NAMALWA (cell line): ENCODE measurements at regions not wholly inside any gene's neighbourhood (a gene's known extent, or its start where the extent isn't known, plus 50 kb on each side); places are given as distances from the start of the nearest gene placed in this dataset.

ENCODE experiments used
- DNase-seq: peaks from one replicate; pipeline ENCODE4 v3.0.0-alpha.2; 2015; ENCODE audit warnings: low spot score

DNA sequence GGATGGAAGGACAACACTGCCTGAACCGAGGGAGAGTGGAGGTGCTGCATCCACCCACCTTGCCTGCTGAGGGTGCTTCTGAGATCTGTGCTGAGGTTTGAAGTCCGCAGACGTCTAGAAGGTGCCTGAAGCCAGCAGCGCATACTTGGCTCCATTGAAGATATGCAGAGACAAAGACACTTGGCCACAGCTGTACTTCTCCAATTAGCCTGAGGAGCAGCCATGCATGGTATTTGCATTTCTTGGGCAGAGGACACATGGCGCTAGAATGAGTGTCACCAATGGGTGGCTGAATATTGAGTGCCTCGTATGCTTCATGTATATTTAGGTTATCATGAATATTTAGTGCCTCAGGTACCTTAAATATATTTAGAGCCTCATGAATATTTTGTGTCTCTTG lies 128.7 kb upstream of the ATP6AP2 start:
- peak; percentile 14 for DNase-seq

DNA sequence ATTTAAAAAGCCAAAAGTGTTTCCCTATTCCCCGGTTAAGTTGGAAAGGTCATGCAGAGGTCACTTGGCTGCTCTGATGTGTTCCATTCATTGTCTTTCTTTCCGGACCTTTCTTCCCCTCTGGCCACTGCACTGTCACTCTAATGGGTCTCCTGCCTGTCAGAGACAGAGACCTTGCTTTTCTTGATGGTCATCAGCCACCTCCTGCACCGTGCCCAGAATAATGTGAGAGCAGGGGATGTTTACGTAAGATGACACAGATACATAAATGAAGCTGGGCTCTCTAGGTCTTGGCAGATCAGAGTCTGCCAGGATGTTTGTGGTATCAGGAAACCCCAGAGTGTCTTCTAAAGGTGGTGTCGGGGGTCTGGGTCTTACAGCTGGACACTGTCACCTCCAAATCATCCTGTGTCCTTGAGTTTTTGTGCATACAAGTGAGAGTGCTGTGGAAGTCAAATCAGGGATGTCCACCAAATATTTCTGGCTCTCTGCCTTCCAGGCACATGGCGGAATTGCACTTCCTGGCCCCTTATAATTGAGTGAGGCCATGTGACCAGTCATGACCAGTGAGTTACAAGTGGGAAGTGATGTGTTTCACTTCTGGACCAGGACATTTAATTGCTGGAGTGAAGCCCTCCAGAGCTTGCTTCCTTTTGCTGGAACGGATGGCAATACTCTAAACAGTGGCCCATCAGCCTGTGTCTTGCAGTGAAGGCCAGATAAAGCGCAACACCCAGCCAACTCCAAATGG lies 130.6 kb upstream of the ATP6AP2 start:
- DNase-seq = no peak

DNA sequence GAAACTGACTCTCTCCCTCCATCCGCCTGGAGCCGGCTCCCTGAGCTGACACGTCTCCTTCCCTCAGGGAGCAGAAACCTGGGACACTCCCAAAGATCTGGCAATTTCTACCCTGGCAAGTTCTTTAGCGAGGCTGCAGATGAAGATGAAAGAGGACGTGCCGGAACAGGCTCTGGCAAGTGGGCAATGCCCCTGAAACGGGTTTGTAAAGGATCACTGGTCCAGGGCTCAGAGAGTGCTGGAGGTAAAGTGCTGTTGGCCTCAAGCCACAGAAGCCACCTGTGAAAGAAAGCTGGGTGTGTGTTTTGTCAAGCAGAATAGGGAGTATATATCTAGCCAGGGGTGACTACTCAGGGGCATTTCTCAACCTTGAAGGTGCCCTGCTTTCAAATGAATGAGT lies 131.4 kb upstream of the ATP6AP2 start:
- no peak for DNase-seq

DNA sequence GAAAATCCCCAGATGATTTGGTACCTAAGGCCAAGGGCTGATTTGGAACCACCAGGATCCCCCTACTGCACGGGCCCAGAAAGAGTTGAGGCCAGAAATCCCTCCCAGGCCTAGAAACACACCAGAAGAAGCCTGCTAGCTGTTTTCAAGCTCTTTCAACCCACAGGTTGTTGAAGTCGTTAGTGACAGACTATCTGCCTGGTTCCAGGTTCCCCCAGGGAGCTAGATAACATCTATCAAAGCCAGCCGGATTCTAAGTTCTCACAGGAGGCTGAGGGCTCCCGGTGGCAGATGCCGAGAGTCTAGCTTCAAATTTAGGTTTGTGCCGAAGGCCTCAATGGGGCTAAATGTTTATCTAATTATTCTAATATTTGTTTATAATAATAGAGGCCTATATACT lies 132.0 kb upstream of the ATP6AP2 start:
- no peak for DNase-seq

DNA sequence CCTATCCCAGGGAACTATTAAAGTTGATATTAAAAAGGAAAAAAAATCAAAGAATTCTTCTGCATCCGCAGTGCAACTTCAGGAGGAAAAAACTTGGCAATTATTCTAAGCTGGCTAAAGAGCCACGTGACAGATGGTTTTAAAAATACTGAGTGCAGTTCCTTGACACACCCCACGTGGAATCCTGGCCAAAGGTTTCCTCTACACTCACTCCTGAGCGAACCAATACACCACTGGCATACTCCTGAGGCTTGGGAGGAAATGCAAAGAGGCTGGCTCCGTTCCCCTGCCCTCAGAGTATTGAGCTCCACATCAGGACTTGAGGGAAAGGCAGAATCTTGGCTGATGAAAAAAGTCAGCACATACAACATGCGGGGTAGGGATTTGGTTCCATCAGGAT lies 133.8 kb upstream of the ATP6AP2 start:
- DNase-seq = no peak

DNA sequence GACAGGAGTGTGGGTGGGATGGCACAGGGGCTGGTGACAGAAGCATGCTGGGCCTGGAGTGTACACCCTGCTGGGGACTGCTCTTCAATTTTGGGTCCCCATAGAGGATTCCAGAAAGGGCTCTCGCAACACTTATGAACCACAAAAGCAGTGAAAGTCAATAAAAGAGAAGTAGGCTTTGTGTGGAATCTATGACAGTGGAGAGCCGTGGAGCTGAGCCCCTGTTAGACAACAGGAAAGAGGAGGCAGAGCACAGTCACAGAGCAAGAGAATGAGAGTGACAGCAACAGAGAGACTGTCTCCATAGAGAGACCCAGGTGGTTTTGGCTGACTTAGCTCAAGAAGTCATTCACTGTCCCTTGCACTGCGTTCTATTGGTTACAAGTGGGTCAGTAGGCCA lies 135.1 kb upstream of the ATP6AP2 start:
- no peak for DNase-seq

DNA sequence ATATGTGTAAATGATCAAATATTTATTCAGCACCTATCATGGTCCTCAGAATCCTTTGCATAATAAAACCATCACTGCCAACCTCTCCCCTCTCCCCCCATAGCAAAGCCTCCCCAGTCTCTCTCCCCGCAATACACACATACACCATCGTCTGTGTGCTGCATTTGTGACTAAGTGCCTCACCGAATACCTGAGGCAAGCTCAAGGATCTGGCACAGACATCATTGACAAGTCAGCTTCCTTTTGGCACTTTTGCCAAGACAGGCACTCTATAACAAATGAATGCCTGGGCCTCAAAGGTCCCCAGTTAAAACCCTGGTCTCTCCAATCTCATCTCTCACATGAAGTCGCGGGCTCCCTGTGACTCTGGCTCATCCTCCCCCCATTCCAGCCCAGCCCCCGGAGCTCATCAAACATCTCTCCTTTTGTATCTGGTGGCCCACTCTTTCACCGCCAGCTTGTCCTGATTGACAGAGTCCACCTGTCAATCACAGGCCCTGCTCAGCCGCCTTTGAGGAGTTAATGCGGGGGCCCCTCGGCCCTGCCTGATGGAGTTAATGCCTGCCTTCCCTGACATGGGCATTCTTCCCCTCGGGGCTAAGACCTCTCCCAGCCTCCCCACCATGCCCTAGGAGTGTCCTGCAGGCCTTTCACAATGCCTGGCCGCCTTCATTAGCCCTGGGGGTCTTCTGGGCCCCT lies 135.8 kb upstream of the ATP6AP2 start:
- no peak for DNase-seq

DNA sequence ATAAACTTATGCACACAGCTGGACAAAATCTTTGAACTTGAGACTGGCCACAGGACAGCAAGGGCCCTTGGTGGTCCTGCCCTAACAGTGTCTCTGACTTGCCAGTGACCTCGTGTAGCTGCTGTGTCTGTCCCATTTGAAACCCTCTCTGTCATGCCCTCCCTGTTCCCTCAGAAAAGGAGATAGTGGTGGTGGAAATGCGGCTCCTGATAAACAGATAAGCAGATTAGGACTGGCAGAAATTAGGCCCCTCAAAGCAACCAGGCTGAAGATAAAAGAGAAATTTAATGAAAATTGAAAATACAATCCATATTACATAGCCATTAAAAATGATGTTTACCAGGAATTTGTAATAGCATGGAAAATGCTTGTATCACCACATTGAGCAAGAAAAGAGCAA lies 136.6 kb upstream of the ATP6AP2 start:
- no peak for DNase-seq

DNA sequence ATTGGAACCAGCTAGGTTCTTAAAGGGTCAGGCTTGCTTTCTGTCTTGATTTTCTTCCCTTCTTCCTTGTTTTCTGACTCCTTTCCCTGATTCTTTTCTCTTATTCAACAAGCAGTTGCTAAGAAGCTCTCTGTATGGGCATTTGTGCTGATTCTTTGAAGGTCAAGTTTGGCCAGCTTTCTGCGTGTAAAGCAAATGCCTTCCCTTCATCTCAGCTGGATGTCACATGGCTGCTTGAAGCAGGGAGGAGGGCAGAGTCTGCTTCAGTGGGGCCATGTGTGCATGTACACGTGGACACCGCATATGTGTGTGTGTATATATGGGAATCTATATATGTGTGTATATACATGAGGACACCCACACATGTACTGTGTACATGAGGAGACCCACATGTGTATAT lies 139.9 kb upstream of the ATP6AP2 start:
- DNase-seq = no peak

DNA sequence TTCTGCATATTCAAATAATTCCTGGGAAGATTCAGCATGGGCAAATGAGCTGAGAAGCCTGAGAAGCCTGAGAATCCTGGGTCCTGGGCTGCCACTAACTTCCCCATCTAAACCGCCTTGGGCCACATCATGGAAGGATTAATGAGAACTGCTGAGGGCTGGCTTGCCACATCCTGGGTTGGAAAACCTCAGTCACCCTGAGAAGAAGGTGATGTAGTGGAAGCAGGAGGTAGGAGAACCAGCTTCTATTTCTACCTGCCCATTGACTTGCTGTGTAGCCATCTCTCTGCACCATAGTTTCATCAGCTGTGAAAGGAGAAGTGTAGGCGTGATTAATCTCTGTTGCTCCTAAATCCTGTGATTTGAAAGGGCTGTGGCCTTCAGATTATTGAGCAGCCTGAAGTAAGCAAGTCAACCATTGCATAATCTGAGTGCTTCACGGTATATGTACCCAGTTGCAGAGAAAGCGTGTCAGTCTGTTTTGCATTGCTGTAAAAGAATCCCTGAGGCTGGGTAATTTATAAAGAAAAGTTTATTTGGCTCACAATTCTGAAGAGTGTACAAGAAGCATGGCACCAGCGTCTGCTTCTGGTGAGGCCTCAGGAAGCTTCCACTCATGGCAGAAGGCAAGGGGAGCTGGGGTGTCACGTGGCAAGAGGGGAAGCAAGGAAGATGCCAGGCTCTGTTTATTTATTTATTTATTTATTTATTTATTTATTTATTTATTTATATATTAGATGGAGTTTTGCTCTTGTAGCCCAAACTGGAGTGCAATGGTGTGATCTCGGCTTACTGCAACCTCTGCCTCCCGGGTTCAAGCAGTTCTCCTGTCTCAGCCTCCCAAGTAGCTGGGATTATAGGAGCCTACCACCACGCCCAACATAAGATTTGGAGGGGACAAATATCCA lies 140.9 kb upstream of the ATP6AP2 start:
- DNase-seq = no peak

DNA sequence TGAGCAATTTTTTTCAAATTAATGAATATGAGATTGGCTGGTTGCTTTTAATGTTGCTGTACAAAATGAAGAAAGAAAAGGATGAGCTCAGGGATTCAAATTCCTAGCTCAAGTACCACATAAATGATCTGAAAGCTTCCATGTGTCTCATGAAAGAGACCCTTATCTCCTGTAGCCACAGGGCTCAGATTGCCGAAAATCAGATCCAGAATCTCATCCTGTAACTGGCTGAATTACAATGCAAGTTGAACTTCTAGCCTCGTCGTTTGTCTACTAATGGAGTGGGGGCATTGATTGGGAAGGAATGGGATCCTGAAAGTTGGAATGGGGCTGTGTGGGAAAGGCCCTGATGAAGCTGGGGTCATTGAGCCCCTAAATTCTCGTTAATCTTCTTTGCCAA lies 143.4 kb upstream of the ATP6AP2 start:
- DNase-seq = no peak

DNA sequence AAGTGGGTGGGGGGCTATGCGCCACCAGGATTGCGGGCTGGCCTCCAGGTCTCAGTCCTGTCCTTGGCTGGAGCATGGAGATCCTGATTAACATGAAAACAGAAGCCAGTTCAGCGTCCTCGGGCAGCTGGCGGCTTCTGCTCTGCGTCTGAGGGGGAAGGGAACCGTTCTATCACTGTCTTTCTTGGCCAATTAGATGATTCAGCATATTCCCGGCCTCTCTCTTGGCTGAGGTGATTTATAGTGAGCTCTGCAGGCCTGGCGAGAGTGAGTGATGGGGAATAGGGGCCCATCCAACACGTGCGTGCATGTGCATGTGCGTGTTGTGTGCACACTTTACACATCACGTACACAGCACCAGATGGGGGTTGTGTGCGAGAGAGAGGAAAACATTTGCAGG lies 145.8 kb upstream of the ATP6AP2 start:
- no peak for DNase-seq

DNA sequence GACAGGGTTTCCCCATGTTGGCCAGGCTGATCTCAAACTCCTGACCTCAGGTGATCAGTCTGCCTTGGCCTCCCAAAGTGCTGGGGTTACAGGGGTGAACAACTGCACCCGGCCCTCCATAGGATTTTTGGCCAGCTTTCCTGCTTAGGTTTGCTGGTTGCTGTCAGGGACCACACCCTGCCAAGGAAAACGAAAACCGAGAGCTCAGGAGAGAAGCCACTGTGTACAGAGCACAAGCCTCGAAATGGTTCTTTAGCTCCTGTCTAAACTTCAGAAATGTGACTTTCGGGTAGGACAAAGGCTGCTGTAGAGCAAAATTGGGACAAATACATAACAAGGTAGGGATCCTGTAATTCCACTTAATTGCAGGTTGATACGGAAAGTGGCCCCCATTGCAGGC lies 146.3 kb upstream of the ATP6AP2 start:
- no peak for DNase-seq

DNA sequence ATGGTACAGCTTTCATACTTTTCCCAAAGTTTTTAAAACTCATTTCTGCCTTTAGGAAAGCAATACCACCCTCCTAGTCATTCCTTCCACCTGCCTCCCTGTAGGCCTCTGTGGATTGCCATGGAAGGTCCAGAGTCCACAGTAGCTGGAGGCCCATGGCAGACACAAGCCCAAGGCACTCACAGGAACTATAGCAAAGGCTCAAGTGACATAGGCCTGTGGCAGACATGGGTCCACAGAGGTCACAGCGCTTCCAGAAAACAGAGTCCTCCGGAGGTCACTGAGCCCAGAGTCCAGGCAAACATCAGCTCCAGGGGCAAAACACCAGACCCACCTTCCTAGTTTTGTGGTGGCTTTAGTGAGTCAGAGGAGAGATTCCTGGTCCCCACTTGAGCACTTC lies 147.6 kb upstream of the ATP6AP2 start:
- DNase-seq = no peak

DNA sequence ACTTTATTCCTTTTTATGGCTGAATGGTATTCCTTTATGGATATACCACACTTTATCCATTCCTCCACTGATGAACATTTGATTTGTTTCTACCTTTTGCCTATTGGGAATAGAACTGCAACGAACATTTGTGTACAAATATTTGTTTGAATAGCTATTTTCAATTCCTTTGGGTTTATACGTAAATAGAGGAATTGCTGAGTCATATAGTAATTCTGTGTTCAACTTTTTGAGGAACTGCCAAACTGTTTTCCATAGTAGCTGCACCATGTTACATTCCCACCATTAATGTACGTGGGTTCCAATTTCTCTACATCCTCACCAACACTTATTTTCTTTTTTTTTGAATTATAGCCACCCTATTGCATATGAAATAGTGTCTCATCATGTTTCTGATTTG lies 156.5 kb upstream of the ATP6AP2 start:
- DNase-seq = no peak

DNA sequence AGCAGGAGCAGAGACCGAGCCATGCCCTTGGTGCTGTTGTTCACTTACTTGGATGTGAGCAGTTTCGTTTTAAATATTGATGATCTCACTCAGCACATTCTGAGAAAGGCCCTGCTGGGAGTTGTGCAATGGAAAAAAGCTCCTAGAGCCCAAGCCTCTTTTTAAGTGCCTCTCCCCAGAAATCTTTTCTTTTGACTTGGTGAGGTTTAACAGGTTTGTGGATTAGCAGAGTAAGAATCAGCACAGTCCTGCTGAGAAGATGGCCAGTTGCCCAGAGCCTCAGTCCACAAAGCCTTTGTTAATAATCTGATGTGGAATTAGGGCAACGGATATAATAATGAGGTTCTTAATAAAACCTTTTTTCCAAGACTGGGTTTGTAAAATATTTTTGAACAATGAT lies 157.5 kb upstream of the ATP6AP2 start:
- DNase-seq = no peak

DNA sequence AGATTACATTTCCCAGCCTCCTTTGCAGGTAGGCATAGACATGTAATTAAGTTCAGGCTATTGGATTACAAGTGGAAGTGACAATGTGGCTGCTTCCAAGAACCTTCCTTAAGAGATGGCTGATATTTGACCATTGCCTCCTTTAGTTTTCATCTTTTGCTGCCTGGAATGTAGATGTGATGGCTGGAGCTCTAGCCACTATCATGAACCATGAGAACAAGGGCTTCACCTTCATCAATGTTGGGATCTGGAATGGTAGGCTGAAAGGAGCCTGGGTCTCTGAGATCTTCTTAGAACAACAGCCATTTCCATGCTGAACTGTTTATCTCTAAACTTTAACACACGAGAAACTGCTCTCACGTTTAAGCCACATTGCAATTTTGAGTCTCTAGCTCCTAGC lies 158.7 kb upstream of the ATP6AP2 start:
- no peak for DNase-seq

DNA sequence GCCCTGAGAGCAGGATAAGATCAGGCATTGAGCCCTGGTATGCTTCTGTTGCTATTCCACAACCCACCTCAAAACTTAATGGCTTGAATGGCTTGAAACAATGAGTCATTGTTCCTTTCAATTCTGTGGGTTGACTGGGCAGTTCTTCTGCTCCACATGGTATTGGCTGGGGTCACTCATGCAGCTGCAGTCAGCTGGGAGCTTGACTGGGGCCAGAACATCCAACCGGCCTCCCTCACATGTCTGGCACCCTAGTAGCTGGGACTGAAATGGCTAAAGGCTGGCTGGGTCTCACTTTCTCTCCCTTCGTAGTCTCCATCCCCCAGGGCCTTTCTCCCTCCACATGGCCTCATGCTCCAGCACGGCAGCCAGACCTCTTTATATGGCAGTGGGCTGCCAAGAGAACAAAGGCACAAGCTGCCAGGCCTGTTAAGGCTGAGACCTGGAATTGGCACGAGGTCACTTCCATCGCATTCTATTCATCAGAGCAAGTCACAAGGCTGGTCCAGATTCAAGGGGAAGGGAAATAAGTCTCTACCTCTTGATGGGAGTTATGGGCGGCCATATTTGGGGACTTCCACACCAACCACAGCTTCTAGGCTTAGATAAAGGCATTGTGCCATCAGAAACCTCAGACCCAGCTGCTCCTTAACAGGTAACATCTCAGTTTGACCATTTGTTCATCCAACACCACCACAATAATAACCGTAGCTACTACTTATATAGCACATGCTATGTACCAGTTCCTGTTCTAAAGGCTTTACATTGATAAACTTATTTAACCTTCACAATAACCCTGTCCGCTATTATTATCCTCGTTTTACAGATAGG lies 159.7 kb upstream of the ATP6AP2 start:
- no peak for DNase-seq

DNA sequence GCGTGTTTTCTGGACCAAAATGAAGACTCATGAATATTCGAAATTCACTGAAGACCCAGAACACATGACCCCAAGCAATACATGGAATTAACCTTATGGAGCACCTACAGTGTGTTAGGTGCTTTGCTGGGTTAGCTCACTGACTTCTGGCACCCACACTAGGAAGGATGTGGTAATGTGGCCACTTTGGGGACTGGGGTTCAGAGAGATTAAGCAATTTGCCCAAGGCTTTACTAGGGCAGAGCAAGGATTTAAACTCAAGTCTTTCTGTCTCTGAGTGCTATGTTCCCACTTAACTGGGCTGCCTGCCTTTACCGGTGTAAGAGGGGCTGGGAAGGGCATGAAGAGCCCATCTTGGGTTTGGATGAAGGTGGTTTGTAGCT lies 162.0 kb upstream of the ATP6AP2 start:
- no peak for DNase-seq

DNA sequence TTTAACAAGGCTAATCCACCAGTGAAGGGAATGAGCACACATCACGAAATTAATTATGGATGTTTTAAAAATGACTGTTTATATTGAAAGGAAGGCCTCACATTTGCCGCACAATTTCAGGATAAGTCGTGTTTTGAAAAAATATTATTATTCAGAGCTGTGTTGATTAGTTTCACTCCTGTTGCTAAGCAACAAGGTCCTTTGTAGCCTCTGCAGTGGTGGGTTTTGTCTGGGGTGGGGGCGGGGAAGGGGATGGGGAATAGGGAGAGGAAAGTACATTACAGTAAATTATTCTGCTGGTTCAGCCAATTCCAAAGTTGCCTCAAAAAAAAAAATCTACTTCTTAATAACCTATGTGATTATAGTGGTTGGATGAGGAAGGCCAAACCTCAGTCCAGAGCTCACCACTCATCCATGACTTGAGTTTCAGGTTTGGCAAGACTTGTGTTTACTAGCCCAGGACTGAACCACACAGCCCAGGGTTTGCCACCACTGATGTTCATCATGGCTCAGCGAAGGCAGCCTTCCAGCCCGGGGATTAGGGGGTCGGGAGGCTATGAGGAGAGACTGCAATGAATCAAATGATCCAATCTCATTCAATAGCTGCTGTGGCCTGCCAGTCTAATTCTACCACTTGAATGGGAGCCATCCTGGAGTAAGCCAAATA lies 162.5 kb upstream of the ATP6AP2 start:
- no peak for DNase-seq

DNA sequence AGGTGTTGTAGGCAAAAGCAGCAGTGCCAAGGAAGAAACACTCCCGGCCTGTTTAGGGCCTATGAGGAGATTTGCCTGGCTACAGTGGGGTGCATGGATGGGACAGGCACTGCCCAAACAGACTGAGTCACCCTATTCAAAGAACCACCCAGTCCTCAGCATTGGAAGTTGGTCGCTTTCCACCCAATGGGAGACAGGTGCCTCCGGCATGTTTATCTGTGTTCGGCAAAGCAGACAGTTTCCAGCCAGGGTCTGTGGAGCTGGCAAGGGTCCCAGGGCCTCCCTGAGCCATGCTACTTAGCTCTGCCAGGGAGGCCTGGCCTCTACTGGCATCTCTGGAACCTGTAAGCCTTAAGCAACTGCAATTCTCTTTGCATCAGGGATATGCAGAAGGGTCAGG lies 165.1 kb upstream of the ATP6AP2 start:
- DNase-seq = no peak

DNA sequence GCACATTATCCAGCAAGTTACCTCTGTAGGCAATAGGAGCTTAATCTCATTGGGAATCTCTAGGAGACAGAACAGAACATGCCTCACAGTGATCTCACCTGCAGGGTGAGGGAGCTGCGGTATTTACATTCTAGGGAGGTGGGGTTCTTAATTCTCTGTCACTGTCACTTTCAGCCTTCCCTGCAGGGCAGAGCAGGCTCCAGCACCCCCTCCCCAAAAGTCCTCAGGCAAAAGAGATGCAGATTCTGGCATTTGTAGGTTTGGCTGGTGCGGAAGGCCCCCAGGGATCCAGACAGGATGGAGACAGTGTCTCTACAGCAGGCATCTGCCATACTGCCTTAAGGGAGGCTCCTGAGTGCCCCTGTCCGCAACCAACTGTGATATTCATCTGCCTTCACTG lies 166.4 kb upstream of the ATP6AP2 start:
- no peak for DNase-seq
